GM23338 (cell line): ENCODE measurements at regions not wholly inside any gene's neighbourhood (a gene's known extent, or its start where the extent isn't known, plus 50 kb on each side); places are given as distances from the start of the nearest gene placed in this dataset.

ENCODE experiments used
- ATAC-seq: fragments of 200-7000 bp; cut with Tn5 transposase; 3 replicates; pipeline ENCODE4 v1.9.1; 2020
- DNase-seq: peaks from one replicate; pipeline ENCODE4 v3.0.0-alpha.2; 2015; ENCODE audit warnings: low spot score
- H2AFZ ChIP-seq: fragments of 200-600 bp; sonication (generic); 2 replicates; pipeline ENCODE4 v1.8.0; 2016; ENCODE audit warnings: antibody characterized with exemption, mild to moderate bottlenecking, moderate library complexity
- H3F3A ChIP-seq: fragments of 200-600 bp; sonication (generic); replicated peaks from 2 replicates; pipeline ENCODE4 v1.8.0; 2017; ENCODE audit warnings: antibody characterized with exemption, mixed run types, low read depth
- H3K27ac ChIP-seq: fragments of 200-600 bp; sonication (generic); 2 replicates; pipeline ENCODE4 v1.6.1; 2016; ENCODE audit warnings: low read depth
- H3K27me3 ChIP-seq: fragments of 200-600 bp; sonication (generic); 2 replicates; pipeline ENCODE4 v1.8.0; 2016; ENCODE audit warnings: mild to moderate bottlenecking, mixed run types, moderate library complexity; ENCODE audit not compliant: insufficient read depth
- H3K36me3 ChIP-seq: fragments of 200-600 bp; sonication (generic); 2 replicates; pipeline ENCODE4 v1.8.0; 2016; ENCODE audit warnings: mild to moderate bottlenecking; ENCODE audit not compliant: insufficient read depth
- H3K4me1 ChIP-seq: fragments of 200-600 bp; sonication (generic); 2 replicates; pipeline ENCODE4 v1.8.0; 2016; ENCODE audit warnings: mild to moderate bottlenecking, moderate library complexity; ENCODE audit not compliant: insufficient read depth
- H3K4me2 ChIP-seq: fragments of 200-600 bp; sonication (generic); 2 replicates; pipeline ENCODE4 v1.7.1; 2017; ENCODE audit warnings: mixed run types
- H3K4me3 ChIP-seq: fragments of 200-600 bp; sonication (generic); 2 replicates; pipeline ENCODE4 v1.6.1; 2016; ENCODE audit warnings: mixed run types
- H3K79me2 ChIP-seq: fragments of 200-600 bp; sonication (generic); replicated peaks from 2 replicates; pipeline ENCODE4 v1.8.0; 2017; ENCODE audit warnings: mild to moderate bottlenecking; ENCODE audit not compliant: insufficient read depth
- H3K9me2 ChIP-seq: fragments of 200-600 bp; sonication (generic); 2 replicates; pipeline ENCODE4 v1.8.0; 2017; ENCODE audit not compliant: insufficient read depth
- H4K20me1 ChIP-seq: fragments of 200-600 bp; sonication (generic); replicated peaks from 2 replicates; pipeline ENCODE4 v1.8.0; 2017; ENCODE audit warnings: mild to moderate bottlenecking; ENCODE audit not compliant: insufficient read depth
- H3K27ac Mint-ChIP-seq: 2 replicates; pipeline ENCODE4 v1.8.0; 2020; ENCODE audit warnings: inconsistent platforms, mild to moderate bottlenecking, moderate library complexity, mixed read lengths
- H3K27me3 Mint-ChIP-seq: 3 replicates; pipeline ENCODE4 v1.8.0; 2022; ENCODE audit warnings: low read depth, mild to moderate bottlenecking, moderate library complexity, mixed read lengths, inconsistent platforms; ENCODE audit not compliant: insufficient read depth, poor library complexity
- H3K36me3 Mint-ChIP-seq: 3 replicates; pipeline ENCODE4 v1.8.0; 2021; ENCODE audit warnings: low read depth, mild to moderate bottlenecking, inconsistent platforms, moderate library complexity, mixed read lengths
- H3K4me1 Mint-ChIP-seq: 3 replicates; pipeline ENCODE4 v1.8.0; 2020; ENCODE audit warnings: mild to moderate bottlenecking, inconsistent platforms, mixed read lengths
- H3K4me3 Mint-ChIP-seq: 3 replicates; pipeline ENCODE4 v1.8.0; 2021; ENCODE audit warnings: moderate library complexity, mild to moderate bottlenecking, inconsistent platforms, mixed read lengths
- H3K9me3 Mint-ChIP-seq: 3 replicates; pipeline ENCODE4 v1.8.0; 2020; ENCODE audit warnings: moderate library complexity, mild to moderate bottlenecking, inconsistent platforms, mixed read lengths
- CREB1 ChIP-seq: fragments of 250-450 bp; sonication (Bioruptor Pico); IDR thresholded peaks from 2 replicates; pipeline ENCODE4 v1.5.0; 2020; ENCODE audit warnings: low read depth, mild to moderate bottlenecking, moderate library complexity
- CTCF ChIP-seq, 2 experiments: fragments of 200-600 bp in 1 of 2; sonication (generic) in 1 of 2; conservative IDR thresholded peaks; 2 replicates each; pipeline versions ENCODE4 v1.5.1 to v1.6.1; 2016 to 2017; ENCODE audit warnings: antibody characterized with exemption in 2 of 2, low read depth in 2 of 2, mild to moderate bottlenecking in 2 of 2, moderate library complexity in 1 of 2
- ETS1 ChIP-seq: IDR thresholded peaks from 2 replicates; pipeline ENCODE4 v1.6.1; 2016; ENCODE audit warnings: antibody characterized with exemption
- EZH2 ChIP-seq: fragments of 200-600 bp; sonication (generic); IDR thresholded peaks from one replicate; pipeline ENCODE4 v1.8.0; 2017; ENCODE audit warnings: antibody characterized with exemption, mild to moderate bottlenecking, low read depth; ENCODE audit not compliant: unreplicated experiment
- EZH2phosphoT487 ChIP-seq: fragments of 200-600 bp; sonication (generic); IDR thresholded peaks from one replicate; pipeline ENCODE4 v1.8.1; 2018; ENCODE audit warnings: antibody characterized with exemption; ENCODE audit not compliant: unreplicated experiment
- JUNB ChIP-seq: IDR thresholded peaks from one replicate; pipeline ENCODE4 v1.6.1; 2016; ENCODE audit warnings: antibody characterized with exemption; ENCODE audit not compliant: unreplicated experiment
- NANOG ChIP-seq: IDR thresholded peaks from 2 replicates; pipeline ENCODE4 v1.6.1; 2016; ENCODE audit warnings: antibody characterized with exemption, borderline replicate concordance
- POLR2AphosphoS5 ChIP-seq: IDR thresholded peaks from 2 replicates; pipeline ENCODE4 v1.6.1; 2016; ENCODE audit warnings: antibody characterized with exemption, low read depth
- REST ChIP-seq: IDR thresholded peaks from one replicate; pipeline ENCODE4 v1.6.1; 2018; ENCODE audit warnings: antibody characterized with exemption; ENCODE audit not compliant: unreplicated experiment
- STAT1 ChIP-seq: IDR thresholded peaks from one replicate; pipeline ENCODE4 v1.6.1; 2016; ENCODE audit warnings: antibody characterized with exemption; ENCODE audit not compliant: unreplicated experiment
- ZNF114 ChIP-seq: fragments of 250-450 bp; sonication (Bioruptor Pico); IDR thresholded peaks from 2 replicates; pipeline ENCODE4 v1.5.0; 2020; ENCODE audit warnings: mild to moderate bottlenecking, moderate library complexity
- ZNF331 ChIP-seq: fragments of 250-450 bp; sonication (Bioruptor Pico); IDR thresholded peaks from 2 replicates; pipeline ENCODE4 v1.5.0; 2020; ENCODE audit warnings: low read depth, mild to moderate bottlenecking, moderate library complexity
- ZNF462 ChIP-seq: fragments of 250-450 bp; sonication (Bioruptor Pico); IDR thresholded peaks from 2 replicates; pipeline ENCODE4 v1.5.0; 2020; ENCODE audit warnings: mild to moderate bottlenecking, moderate library complexity

- TF ChIP-seq ZNF462 (CRISPR knock-in tag), result no peak
- no peak for TF ChIP-seq POLR2AphosphoS5
Measured at GRCh38 chr15:54790693-54791092, 406.0 kb downstream of the RSL24D1 start (continued).

- DNase-seq, result no peak
- Histone ChIP-seq H3K4me1 (no peaks in the 10 kb centered on the region), H3K79me2 (no peaks in the 10 kb centered on the region), H3K4me3 (no peak overlapping the region), H3K36me3 (peaks cover 7% of the 10 kb centered on the region; the same call in 1 of the 2 replicates), H4K20me1 (no peaks in the 10 kb centered on the region), H3K27ac (no peak overlapping the region), H3K27me3 (no peaks in the 10 kb centered on the region), H2AFZ (no peak overlapping the region), H3K9me2 (no peaks in the 10 kb centered on the region), H3F3A (no peaks in the 10 kb centered on the region), H3K4me2 (no peak overlapping the region)
- Mint-ChIP-seq H3K4me3 (no peak overlapping the region), H3K27ac (no peak overlapping the region), H3K4me1 (no peaks in the 10 kb centered on the region), H3K9me3 (peaks cover 34% of the 10 kb centered on the region), H3K27me3 (peaks cover 4% of the 10 kb centered on the region), H3K36me3 (peaks cover 6% of the 10 kb centered on the region; the same call in 2 of the 3 replicates)
- ATAC-seq, result no peak
- TF ChIP-seq EZH2 (no peak), CTCF (conservative IDR thresholded peaks at IDR 0.05; ENCODE audit: low read depth in 2 of 2) (no peak), STAT1 (no peak), EZH2phosphoT487 (no peak), ETS1 (no peak), NANOG (no peak), REST (no peak), ZNF114 (CRISPR knock-in tag) (no peak), ZNF331 (CRISPR knock-in tag) (no peak), CREB1 (CRISPR knock-in tag) (no peak), JUNB (no peak), POLR2AphosphoS5 (no peak)
Measured at GRCh38 chr15:54789376-54789775, 407.4 kb downstream of the RSL24D1 start.
